ENCODE measurements at regions not wholly inside any gene's neighbourhood (a gene's known extent, or its start where the extent isn't known, plus 50 kb on each side); places are given as distances from the start of the nearest gene placed in this dataset.

GRCh38 chr5:85452322-85453025 is 1067.8 kb upstream of the EDIL3 start (continued):
- no peak for TF ChIP-seq YY1 (IDR thresholded peaks at IDR 0.05; ENCODE audit: borderline replicate concordance in 1 of 3, control insufficient read depth in 1 of 3, extremely low read depth in 1 of 3, insufficient read depth in 3 of 3, insufficient read length in 1 of 3, insufficient replicate concordance in 2 of 3, low read depth in 1 of 3, low read length in 2 of 3)
- peak; percentile 89 for TF ChIP-seq JUND (IDR thresholded peaks at IDR 0.05; ENCODE audit: borderline replicate concordance, low read depth, low read length)
- peak; percentile 87 for TF ChIP-seq JUND (tag; IDR thresholded peaks at IDR 0.05; ENCODE audit: borderline replicate concordance, low read depth, low read length)
- no peak for TF ChIP-seq BRF2 (IDR thresholded peaks at IDR 0.05; ENCODE audit: borderline replicate concordance, insufficient read depth, insufficient read length)
- peak; percentile 25; the same call in 1 of the 2 replicates for TF ChIP-seq MEF2A (IDR thresholded peaks at IDR 0.05; ENCODE audit: control insufficient read depth, low read depth, low read length)
- TF ChIP-seq ZFPM2 (CRISPR knock-in tag; IDR thresholded peaks at IDR 0.05) = no peak
- no peak for TF ChIP-seq TFE3 (CRISPR knock-in tag; IDR thresholded peaks at IDR 0.05)
- peak; percentile 71 for TF ChIP-seq JUN (IDR thresholded peaks at IDR 0.05; ENCODE audit: borderline replicate concordance, low read depth, low read length)
- no peak for TF ChIP-seq JUN (CRISPR knock-in tag; IDR thresholded peaks at IDR 0.05; ENCODE audit: borderline replicate concordance)
- TF ChIP-seq TFAP4 (CRISPR knock-in tag; IDR thresholded peaks at IDR 0.05; ENCODE audit: borderline replicate concordance) = no peak
- no peak for TF ChIP-seq HNRNPLL (IDR thresholded peaks at IDR 0.05; ENCODE audit: low read depth, low read length, poor library complexity, severe bottlenecking)
- no peak for TF ChIP-seq ARNT (IDR thresholded peaks at IDR 0.05)
- TF ChIP-seq NRF1 (conservative IDR thresholded peaks at IDR 0.05 in 1 of 2, IDR thresholded peaks at IDR 0.05 in 1 of 2) = peak; percentile 44 to 47
- no peak for TF ChIP-seq ZNF76 (CRISPR knock-in tag; IDR thresholded peaks at IDR 0.05; ENCODE audit: borderline replicate concordance)
- no peak for TF ChIP-seq ZNF449 (CRISPR knock-in tag; IDR thresholded peaks at IDR 0.05)
- no peak for TF ChIP-seq PYGO2 (tag; IDR thresholded peaks at IDR 0.05)
- TF ChIP-seq CEBPB (tag; IDR thresholded peaks at IDR 0.05) = no peak
- peak; percentile 62; the same call in 1 of the 2 replicates for TF ChIP-seq TEAD2 (tag; IDR thresholded peaks at IDR 0.05)
- TF ChIP-seq ATF1 (CRISPR knock-in tag; IDR thresholded peaks at IDR 0.05) = no peak
- TF ChIP-seq ATF1 (tag; IDR thresholded peaks at IDR 0.05) = peak; percentile 83
- no peak for TF ChIP-seq ILK (tag; IDR thresholded peaks at IDR 0.05; ENCODE audit: borderline replicate concordance, low read depth)
- no peak for TF ChIP-seq MYC (IDR thresholded peaks at IDR 0.05; ENCODE audit: low read depth, low read length)
- TF ChIP-seq MYC (CRISPR knock-in tag; IDR thresholded peaks at IDR 0.05; ENCODE audit: borderline replicate concordance, low read depth) = no peak
